ENCODE measurements at regions not wholly inside any gene's neighbourhood (a gene's known extent, or its start where the extent isn't known, plus 50 kb on each side); places are given as distances from the start of the nearest gene placed in this dataset.
"Not testable (repeated sequence)": the region's sequence is repeated elsewhere in the genome, so short reads cannot be mapped to it uniquely, and the experiment has no call there.

DNA sequence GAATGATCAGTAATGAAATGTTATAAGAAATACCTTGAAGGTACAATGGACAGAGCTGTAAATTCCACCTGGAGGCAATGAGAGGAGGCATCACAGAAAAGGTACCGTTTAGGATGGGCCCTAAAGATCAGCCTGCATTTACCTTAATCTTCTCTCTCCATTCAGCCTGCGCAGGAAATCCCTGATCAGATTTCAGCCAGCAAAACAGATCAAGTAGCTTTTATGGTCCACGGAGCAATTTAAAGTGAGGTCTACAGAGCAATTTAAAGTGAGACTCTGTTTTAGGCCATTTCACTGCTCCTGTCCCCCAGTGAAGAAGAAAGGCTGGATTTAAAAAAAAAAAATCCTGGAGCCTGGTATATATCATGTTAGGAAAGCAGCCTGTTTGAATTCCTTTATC is 195.1 kb upstream of the VCX start:
- DNase-seq (ENCODE audit: low read depth, low spot score), result no peak

DNA sequence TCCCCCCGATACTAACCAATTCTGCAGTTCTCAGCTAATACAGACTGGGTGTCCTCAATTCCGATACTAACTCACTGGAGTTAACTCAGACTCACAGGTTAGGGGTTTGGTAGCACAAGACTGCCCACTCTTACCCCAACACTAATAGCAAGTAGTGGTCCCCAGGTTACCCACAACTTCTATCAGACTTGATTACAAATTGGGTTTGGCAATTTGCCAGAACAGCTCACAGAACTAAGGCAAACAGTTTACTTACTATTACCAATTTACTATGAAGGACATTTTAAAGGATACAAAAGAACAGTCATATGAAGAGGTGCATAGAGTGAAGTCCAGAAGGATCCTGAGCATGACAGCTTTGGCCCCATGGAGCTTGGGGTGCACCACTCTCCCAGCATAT is 201.8 kb upstream of the VCX start:
- H3K4me3 ChIP-seq (ENCODE audit: low read length), result no peak overlapping the region
- no peak for DNase-seq (ENCODE audit: low read depth, low spot score)

More for the DNA sequence above, 195.1 kb upstream of the VCX start:
- no peak overlapping the region for H3K4me3 ChIP-seq (ENCODE audit: low read length)

DNA sequence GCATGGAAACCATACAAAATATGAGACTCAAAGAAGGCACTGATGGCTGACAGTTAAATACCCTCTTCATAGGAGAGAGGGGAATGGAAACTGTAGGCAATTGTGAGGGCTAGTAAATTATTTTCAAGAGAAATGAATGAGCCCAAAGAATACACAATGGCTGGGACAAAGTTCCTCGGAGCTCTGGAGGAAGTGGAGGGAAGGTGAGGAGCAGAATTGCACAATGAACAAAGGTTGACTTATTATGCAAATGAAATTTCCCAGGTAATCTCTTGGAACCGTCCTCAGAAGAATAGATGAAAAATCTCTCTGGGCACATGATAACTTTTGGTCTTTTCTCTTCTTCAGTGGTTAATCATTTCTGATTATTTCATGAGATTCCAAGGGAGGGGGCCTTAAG is 202.6 kb upstream of the VCX start:
- H3K4me3 ChIP-seq (ENCODE audit: low read length), result no peak overlapping the region
- DNase-seq (ENCODE audit: low read depth, low spot score), result no peak

DNA sequence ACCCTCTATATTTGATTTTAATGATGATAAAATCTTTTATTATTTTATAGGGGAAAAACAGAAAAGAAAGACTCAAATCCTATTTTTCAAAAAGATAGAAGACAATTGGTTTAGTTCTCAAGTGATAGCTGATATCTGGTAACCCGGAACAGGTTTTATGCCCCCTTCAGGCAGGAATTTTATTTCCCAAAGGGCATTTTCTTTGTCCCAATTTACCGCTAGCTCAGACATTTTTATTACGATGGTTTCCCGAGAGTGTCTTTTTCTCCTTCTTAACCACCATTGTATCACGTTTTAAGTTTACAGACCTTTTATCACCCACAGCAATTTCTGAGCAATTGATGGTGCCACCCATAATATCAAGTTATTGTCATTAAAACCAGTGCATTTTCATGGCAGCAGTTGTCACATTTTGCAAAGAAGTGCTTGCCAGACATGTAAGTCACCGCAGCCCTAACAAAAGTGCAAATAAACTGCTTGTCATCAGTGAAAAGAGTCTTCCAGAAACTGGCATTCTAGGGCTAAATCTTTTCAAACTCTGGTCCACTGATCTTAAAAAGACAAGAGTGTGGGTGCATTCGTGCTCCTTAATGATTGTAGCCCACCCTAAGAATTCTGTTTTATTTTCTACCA is 204.8 kb upstream of the VCX start:
- H3K4me3 ChIP-seq (ENCODE audit: low read length), result no peak overlapping the region
- DNase-seq (ENCODE audit: low read depth, low spot score), result no peak

DNA sequence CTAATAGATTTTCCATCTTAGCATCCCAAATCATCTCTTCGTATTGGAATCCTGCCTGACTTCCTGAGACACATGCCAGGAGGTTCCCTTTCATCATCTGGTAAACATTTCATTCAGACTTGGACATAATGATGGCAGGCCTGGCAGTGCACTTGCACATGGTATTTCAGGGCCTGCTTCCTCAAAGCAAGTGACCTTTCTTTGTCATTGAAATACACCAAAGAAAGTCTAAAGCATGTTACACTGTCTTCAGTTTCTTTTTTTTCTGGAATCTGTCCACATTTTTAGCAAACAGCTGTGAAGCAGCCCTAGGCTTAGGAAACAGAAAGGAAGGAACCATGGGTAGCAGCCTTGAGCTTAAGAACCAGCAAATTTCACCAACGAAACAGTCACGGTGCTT is 205.9 kb upstream of the VCX start:
- no peak overlapping the region for H3K4me3 ChIP-seq (ENCODE audit: low read length)
- DNase-seq (ENCODE audit: low read depth, low spot score), result no peak

DNA sequence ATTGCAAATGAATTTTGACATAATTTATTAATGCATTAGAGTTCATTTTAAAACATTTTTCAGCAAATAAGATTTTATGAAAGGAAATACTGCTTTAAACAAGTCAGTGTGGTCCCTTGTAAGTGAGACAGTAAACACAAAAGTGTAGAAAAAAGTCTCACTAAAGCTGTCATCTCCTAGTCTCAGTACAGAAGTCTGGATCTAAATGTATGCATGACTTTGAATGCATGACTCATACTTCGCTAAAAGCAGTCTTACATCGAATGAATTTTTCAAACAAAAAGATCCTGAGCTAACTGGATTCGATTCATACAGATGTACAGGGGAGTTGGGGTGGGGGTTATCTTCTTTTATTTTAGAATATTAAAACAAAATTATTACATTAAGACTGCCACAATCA is 207.4 kb upstream of the VCX start:
- no peak for DNase-seq (ENCODE audit: low read depth, low spot score)
- H3K4me3 ChIP-seq (ENCODE audit: low read length), result no peak overlapping the region

DNA sequence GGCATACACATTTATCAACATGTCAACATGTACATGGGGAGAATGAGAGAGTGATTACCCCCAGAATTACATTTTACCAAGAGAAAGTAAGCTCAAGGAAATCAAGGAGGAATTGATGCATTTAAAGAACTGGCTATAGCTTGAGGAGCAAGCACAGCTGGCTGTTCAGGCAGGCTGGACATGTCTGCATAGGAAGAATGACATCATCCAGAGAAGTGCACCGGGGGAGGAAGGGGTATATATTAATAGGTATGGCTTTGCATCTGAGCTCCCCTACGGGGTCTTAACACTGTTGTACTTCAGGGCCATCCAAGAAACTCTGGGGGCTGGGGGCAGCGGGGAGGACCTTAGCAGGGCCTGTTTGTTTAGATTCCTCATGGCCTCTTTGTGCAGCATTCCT is 222.4 kb upstream of the VCX start:
- H3K4me3 ChIP-seq (ENCODE audit: low read length), result no peak overlapping the region
- no peak for DNase-seq (ENCODE audit: low read depth, low spot score)

- H3K4me3 ChIP-seq (ENCODE audit: low read length), result no peak overlapping the region
These were observed 225.0 kb upstream of the VCX start for GRCh38 chrX:7617994-7618393.

GRCh38 chrX:7614616-7615015 is 228.4 kb upstream of the VCX start:
- no peak for DNase-seq (ENCODE audit: low read depth, low spot score)
- H3K4me3 ChIP-seq (ENCODE audit: low read length), result no peak overlapping the region

More at GRCh38 chrX:7617994-7618393, 225.0 kb upstream of the VCX start:
- DNase-seq (ENCODE audit: low read depth, low spot score), result no peak

GRCh38 chrX:7608625-7609024 is 234.3 kb upstream of the VCX start:
- H3K4me3 ChIP-seq (ENCODE audit: low read length), result not testable (repeated sequence)

DNA sequence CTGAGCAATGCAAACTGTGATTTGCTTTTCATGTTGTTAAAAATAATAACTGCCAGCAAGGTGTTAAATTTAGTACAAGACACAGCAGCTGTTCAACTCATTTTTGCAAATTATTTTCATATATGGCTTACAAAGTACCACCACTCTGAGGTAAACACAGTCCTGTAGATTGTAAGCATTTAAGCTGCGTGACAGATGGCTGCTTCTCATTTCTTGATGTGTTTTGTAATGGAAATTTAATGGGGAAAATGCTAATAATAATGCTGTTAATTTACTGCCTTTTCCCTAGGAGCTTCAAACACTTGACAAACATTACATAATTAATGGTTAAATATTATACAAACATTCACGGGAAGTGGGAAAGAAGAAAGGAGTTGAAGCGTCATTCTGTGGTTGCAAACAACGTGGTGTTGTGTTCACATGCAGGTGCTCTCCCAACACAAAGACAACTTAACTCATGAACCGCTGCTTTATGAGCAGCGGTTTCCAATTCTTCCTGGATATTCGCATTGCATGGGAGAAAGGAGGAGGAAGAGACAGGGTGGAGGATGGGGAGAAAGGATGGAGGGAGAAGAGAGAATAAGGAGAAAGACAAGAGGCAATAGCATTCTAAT is 236.8 kb upstream of the VCX start:
- DNase-seq (ENCODE audit: low read depth, low spot score), result peak; percentile 18
- H3K4me3 ChIP-seq (ENCODE audit: low read length), result no peak overlapping the region

More at GRCh38 chrX:7608625-7609024, 234.3 kb upstream of the VCX start:
- DNase-seq (ENCODE audit: low read depth, low spot score), result not testable (repeated sequence)

DNA sequence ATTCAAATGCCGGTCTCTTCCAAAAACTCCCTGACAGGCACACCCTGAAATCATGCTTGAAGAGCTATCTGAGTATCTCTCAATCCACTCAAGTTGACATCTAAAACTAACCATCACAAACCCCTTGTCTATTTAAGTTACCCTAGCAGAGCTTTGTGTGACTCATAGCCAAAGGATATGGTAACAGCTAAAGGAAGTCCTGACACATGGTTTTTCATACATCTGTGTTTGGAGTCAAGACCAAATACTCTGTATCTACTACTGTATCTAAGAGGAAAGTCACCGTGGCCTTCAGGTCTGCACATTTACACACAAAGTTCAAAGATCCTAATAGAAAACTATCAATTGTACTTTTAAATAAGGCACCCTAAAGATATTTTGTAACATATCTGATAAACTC is 239.6 kb upstream of the VCX start:
- no peak for DNase-seq (ENCODE audit: low read depth, low spot score)
- H3K4me3 ChIP-seq (ENCODE audit: low read length), result no peak overlapping the region

GRCh38 chrX:7596822-7597221 is 246.1 kb upstream of the VCX start:
- no peak overlapping the region for H3K4me3 ChIP-seq (ENCODE audit: low read length)
- DNase-seq (ENCODE audit: low read depth, low spot score), result no peak

DNA sequence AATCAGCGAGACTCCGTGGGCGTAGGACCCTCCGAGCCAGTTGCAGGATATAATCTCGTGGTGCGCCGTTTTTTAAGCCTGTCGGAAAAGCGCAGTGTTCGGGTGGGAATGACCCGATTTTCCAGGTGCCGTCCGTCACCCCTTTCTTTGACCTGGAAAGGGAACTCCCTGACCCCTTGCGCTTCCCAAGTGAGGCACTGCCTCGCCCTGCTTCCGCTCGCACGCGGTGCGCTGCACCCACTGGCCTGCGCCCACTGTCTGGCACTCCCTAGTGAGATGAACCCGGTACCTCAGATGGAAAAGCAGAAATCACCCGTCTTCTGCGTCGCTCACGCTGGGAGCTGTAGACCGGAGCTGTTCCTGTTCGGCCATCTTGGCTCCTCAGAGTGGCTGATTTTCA is 249.6 kb upstream of the VCX start:
- not testable (repeated sequence) for DNase-seq (ENCODE audit: low read depth, low spot score); H3K4me3 ChIP-seq (ENCODE audit: low read length)

DNA sequence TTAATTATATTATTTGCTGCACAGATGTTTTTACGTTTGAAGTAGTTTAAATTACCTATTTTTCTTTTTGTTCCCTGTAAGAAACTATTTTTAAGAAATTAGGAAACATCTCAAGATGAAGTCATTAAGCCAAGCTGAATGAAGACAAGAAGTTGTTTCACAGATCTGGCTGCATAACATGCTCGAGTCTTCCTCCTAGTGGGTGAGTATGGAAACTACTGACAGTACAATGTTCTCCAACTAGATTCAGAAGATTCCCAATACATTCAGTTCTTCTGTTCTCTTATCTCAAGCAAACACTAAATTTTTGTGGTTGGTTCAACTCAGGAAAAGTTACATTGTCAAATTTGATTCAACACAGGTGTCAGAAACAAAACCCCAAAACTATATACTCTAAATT is 256.8 kb upstream of the VCX start:
- no peak overlapping the region for H3K4me3 ChIP-seq (ENCODE audit: low read length)
- peak; percentile 17 for DNase-seq (ENCODE audit: low read depth, low spot score)

- H3K4me3 ChIP-seq (ENCODE audit: low read length), result no peak overlapping the region
- no peak for DNase-seq (ENCODE audit: low read depth, low spot score)
These were observed 260.8 kb upstream of the VCX start for GRCh38 chrX:7582191-7582590.

GRCh38 chrX:7580127-7580526 is 262.8 kb upstream of the VCX start:
- peak; percentile 1 for DNase-seq (ENCODE audit: low read depth, low spot score)
- H3K4me3 ChIP-seq (ENCODE audit: low read length), result no peak overlapping the region

GRCh38 chrX:7574325-7574724 is 268.6 kb upstream of the VCX start:
- DNase-seq (ENCODE audit: low read depth, low spot score), result peak; percentile 21
- no peak overlapping the region for H3K4me3 ChIP-seq (ENCODE audit: low read length)

DNA sequence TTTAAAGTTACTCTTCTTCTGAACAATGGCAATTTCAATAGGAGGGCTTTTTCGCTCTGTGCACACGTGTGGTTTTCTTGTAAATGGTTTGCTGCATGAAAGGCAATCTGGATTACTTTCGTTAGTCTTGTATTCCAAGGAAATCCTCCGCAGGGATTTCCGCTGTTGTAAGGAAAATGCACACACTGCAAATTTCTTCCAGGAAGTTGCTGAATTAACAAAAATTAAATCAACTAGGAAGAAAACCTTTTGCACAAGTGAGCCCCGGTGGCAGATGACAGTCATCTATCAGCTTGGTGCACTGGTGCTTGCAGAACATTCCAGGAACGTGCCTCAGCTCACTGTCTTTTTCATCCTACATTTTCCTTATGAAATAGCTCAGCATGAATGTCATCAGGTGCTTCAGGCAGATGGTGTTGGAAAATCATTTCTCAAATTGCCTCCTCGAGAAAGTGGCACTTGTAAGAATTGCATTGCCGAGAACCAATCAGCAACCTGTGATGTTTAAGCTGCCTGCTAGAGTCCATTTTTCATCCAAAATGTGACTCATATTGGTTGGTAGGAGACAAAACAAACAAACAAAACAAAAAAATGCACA is 272.4 kb upstream of the VCX start:
- H3K4me3 ChIP-seq (ENCODE audit: low read length), result no peak overlapping the region
- no peak for DNase-seq (ENCODE audit: low read depth, low spot score)

- DNase-seq (ENCODE audit: low read depth, low spot score), result no peak
- H3K4me3 ChIP-seq (ENCODE audit: low read length), result no peak overlapping the region
These were observed 274.4 kb upstream of the VCX start for GRCh38 chrX:7568597-7568996.

DNA sequence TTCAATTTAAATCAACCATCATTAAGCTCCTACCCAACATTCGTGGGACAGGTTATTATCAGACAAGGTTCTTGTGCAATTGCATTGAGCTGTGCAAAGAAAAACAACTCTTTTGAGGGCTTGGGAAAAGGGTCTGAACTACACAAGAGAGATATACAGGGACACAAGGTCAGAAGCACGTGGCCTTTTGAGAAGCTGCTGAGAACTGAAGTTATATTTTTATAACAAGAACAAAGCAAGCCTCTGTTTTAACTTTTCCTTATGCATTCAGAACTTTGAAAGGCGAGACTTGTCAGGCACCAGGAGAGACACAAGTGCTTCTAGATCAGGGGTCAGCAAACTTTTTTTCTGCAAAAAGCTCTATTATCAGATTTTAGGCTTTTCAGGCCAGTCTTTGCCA is 274.8 kb upstream of the VCX start:
- no peak for DNase-seq (ENCODE audit: low read depth, low spot score)
- no peak overlapping the region for H3K4me3 ChIP-seq (ENCODE audit: low read length)

Data from Jurkat, Clone E6-1 (cell line).